Sigmoid colon (tissue), 4 donors: ENCODE measurements at regions not wholly inside any gene's neighbourhood (a gene's known extent, or its start where the extent isn't known, plus 50 kb on each side); places are given as distances from the start of the nearest gene placed in this dataset.
"Not testable (repeated sequence)": the region's sequence is repeated elsewhere in the genome, so short reads cannot be mapped to it uniquely, and the experiment has no call there.

Experiments
- EP300 ChIP-seq, 4 donors: sonication (generic); formaldehyde crosslinking; IDR thresholded peaks; one replicate each; pipeline ENCODE4 v1.6.1; 2017; ENCODE audit warnings: antibody characterized with exemption in 4 of 4
- POLR2A ChIP-seq, 2 donors: fragments of 450-650 bp; IDR thresholded peaks; one replicate each; pipeline ENCODE4 v1.6.1; 2016; ENCODE audit warnings: antibody characterized with exemption in 2 of 2, mild to moderate bottlenecking in 2 of 2, moderate library complexity in 2 of 2
- TF ChIP-seq, protein P1 (sequence below), 4 experiments: fragments of 450-650 bp in 3 of 4; fragments of 200-600 bp in 1 of 4; IDR thresholded peaks; one replicate each; pipeline ENCODE4 v1.5.1; 2016 to 2019; ENCODE audit warnings: antibody characterized with exemption in 4 of 4, mild to moderate bottlenecking in 3 of 4, moderate library complexity in 2 of 4

GRCh38 chr5:169518779-169519178 is 64.8 kb upstream of the SPDL1 start:
- not testable (repeated sequence) for TF ChIP-seq EP300, POLR2A (IDR thresholded peaks at IDR 0.05)
- TF ChIP-seq, protein P1, sequence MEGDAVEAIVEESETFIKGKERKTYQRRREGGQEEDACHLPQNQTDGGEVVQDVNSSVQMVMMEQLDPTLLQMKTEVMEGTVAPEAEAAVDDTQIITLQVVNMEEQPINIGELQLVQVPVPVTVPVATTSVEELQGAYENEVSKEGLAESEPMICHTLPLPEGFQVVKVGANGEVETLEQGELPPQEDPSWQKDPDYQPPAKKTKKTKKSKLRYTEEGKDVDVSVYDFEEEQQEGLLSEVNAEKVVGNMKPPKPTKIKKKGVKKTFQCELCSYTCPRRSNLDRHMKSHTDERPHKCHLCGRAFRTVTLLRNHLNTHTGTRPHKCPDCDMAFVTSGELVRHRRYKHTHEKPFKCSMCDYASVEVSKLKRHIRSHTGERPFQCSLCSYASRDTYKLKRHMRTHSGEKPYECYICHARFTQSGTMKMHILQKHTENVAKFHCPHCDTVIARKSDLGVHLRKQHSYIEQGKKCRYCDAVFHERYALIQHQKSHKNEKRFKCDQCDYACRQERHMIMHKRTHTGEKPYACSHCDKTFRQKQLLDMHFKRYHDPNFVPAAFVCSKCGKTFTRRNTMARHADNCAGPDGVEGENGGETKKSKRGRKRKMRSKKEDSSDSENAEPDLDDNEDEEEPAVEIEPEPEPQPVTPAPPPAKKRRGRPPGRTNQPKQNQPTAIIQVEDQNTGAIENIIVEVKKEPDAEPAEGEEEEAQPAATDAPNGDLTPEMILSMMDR (IDR thresholded peaks at IDR 0.05), result not testable (repeated sequence)
